HEK293 (cell line): ENCODE measurements at regions not wholly inside any gene's neighbourhood (a gene's known extent, or its start where the extent isn't known, plus 50 kb on each side); places are given as distances from the start of the nearest gene placed in this dataset.

Experiments
- CTCF ChIA-PET: fragments of 350-600 bp; formaldehyde crosslinking; extraction: SDS; loops from one replicate; lab custom pipeline; 2021; ENCODE audit warnings: antibody characterized with exemption; lab: Yijun Ruan, JAX
- POLR2A ChIA-PET: fragments of 300-600 bp; formaldehyde crosslinking; extraction: SDS; loops from one replicate; lab custom pipeline; 2020; ENCODE audit warnings: antibody characterized with exemption, inconsistent platforms; lab: Yijun Ruan, JAX
- H3K27ac ChIP-seq: fragments of 200-500 bp; sonication (Bioruptor generic); 2 replicates; pipeline ENCODE4 v1.5.1; 2014; ENCODE audit warnings: low read depth, low read length, control low read depth, inconsistent platforms; ENCODE audit errors: extremely low read depth
- H3K36me3 ChIP-seq, 2 experiments: fragments of 200-500 bp in 1 of 2; sonication (Bioruptor generic) in 1 of 2; 1 replicate in 1 of 2; 2 replicates in 1 of 2; pipeline ENCODE4 v1.5.1; 2014 to 2017; ENCODE audit warnings: inconsistent platforms in 2 of 2, low read length in 2 of 2; ENCODE audit not compliant: control insufficient read depth in 2 of 2, insufficient read depth in 1 of 2
- H3K4me1 ChIP-seq: fragments of 200-500 bp; sonication (Bioruptor generic); 2 replicates; pipeline ENCODE4 v1.5.1; 2014; ENCODE audit warnings: mild to moderate bottlenecking, low read length, inconsistent platforms; ENCODE audit not compliant: control insufficient read depth, insufficient read depth
- H3K4me3 ChIP-seq: 2 replicates; pipeline ENCODE4 v1.5.1; 2011; ENCODE audit warnings: low read depth, mild to moderate bottlenecking, control low read depth, low read length, moderate library complexity
- H3K9me3 ChIP-seq: fragments of 200-500 bp; sonication (Bioruptor generic); 2 replicates; pipeline ENCODE4 v1.5.1; 2014; ENCODE audit warnings: low read depth, low read length, inconsistent platforms; ENCODE audit not compliant: control insufficient read depth, insufficient read depth
- IKZF3 ChIP-seq: fragments of 450-650 bp; IDR thresholded peaks from 2 replicates; pipeline ENCODE4 v1.5.0; 2018; ENCODE audit warnings: missing biosample characterization, mild to moderate bottlenecking, missing genetic modification characterization, moderate library complexity
- MYNN ChIP-seq: fragments of 450-650 bp; formaldehyde crosslinking; IDR thresholded peaks from 2 replicates; pipeline ENCODE4 v1.5.1; 2016; ENCODE audit warnings: missing biosample characterization, missing genetic modification characterization, borderline replicate concordance
- PRDM1 ChIP-seq: fragments of 450-650 bp; formaldehyde crosslinking; IDR thresholded peaks from 2 replicates; pipeline ENCODE4; 2016; ENCODE audit warnings: missing biosample characterization, missing genetic modification characterization
- ZBTB7A ChIP-seq: fragments of 450-650 bp; formaldehyde crosslinking; IDR thresholded peaks from 2 replicates; pipeline ENCODE4 v1.5.1; 2016; ENCODE audit warnings: low read depth, missing biosample characterization, missing genetic modification characterization
- ZNF133 ChIP-seq: fragments of 450-650 bp; formaldehyde crosslinking; IDR thresholded peaks from 2 replicates; pipeline ENCODE4 v1.5.1; 2016; ENCODE audit warnings: missing biosample characterization, missing genetic modification characterization
- ZNF146 ChIP-seq: fragments of 450-650 bp; formaldehyde crosslinking; IDR thresholded peaks from 2 replicates; pipeline ENCODE4 v1.5.1; 2016; ENCODE audit warnings: missing biosample characterization, missing genetic modification characterization
- ZNF221 ChIP-seq: fragments of 450-650 bp; formaldehyde crosslinking; IDR thresholded peaks from 2 replicates; pipeline ENCODE4 v1.5.1; 2017; ENCODE audit warnings: missing biosample characterization, missing genetic modification characterization, borderline replicate concordance
- ZNF266 ChIP-seq: fragments of 450-650 bp; formaldehyde crosslinking; IDR thresholded peaks from 2 replicates; pipeline ENCODE4 v1.5.1; 2016; ENCODE audit warnings: missing biosample characterization, missing genetic modification characterization, low read depth
- ZNF473 ChIP-seq: fragments of 450-650 bp; formaldehyde crosslinking; IDR thresholded peaks from 2 replicates; pipeline ENCODE4 v1.5.1; 2017; ENCODE audit warnings: missing biosample characterization, missing genetic modification characterization
- ZNF521 ChIP-seq: fragments of 450-650 bp; formaldehyde crosslinking; IDR thresholded peaks from 2 replicates; pipeline ENCODE4 v1.5.1; 2017; ENCODE audit warnings: missing biosample characterization, mild to moderate bottlenecking, missing genetic modification characterization
- ZNF530 ChIP-seq: fragments of 450-650 bp; formaldehyde crosslinking; IDR thresholded peaks from 2 replicates; pipeline ENCODE4 v1.5.1; 2016; ENCODE audit warnings: low read depth, missing biosample characterization, missing genetic modification characterization
- ZNF610 ChIP-seq: fragments of 450-650 bp; formaldehyde crosslinking; IDR thresholded peaks from 2 replicates; pipeline ENCODE4 v1.5.1; 2016; ENCODE audit warnings: missing biosample characterization, missing genetic modification characterization, borderline replicate concordance
- ZNF621 ChIP-seq: fragments of 450-650 bp; formaldehyde crosslinking; IDR thresholded peaks from 2 replicates; pipeline ENCODE4 v1.5.1; 2017; ENCODE audit warnings: missing biosample characterization, missing genetic modification characterization
- ZNF776 ChIP-seq: fragments of 450-650 bp; formaldehyde crosslinking; IDR thresholded peaks from 2 replicates; pipeline ENCODE4 v1.5.0; 2017; ENCODE audit warnings: missing biosample characterization, missing genetic modification characterization, borderline replicate concordance
- ZNF843 ChIP-seq: fragments of 450-650 bp; formaldehyde crosslinking; IDR thresholded peaks from 2 replicates; pipeline ENCODE4 v1.5.1; 2016; ENCODE audit warnings: missing biosample characterization, missing genetic modification characterization
- ZSCAN23 ChIP-seq: fragments of 450-650 bp; formaldehyde crosslinking; IDR thresholded peaks from 2 replicates; pipeline ENCODE4 v1.5.1; 2016; ENCODE audit warnings: missing biosample characterization, missing genetic modification characterization
- ZXDB ChIP-seq: fragments of 450-650 bp; formaldehyde crosslinking; IDR thresholded peaks from 2 replicates; pipeline ENCODE4 v1.5.1; 2016; ENCODE audit warnings: missing biosample characterization, missing genetic modification characterization
- TF ChIP-seq, protein P1 (sequence below): fragments of 450-650 bp; formaldehyde crosslinking; IDR thresholded peaks from 2 replicates; pipeline ENCODE4 v1.5.1; 2016; ENCODE audit warnings: missing biosample characterization, missing genetic modification characterization
- TF ChIP-seq, protein P2 (sequence below): fragments of 450-650 bp; formaldehyde crosslinking; IDR thresholded peaks from 2 replicates; pipeline ENCODE4 v1.5.1; 2016; ENCODE audit warnings: missing biosample characterization, missing genetic modification characterization
- TF ChIP-seq, protein P3 (sequence below): sonication (generic); formaldehyde crosslinking; IDR thresholded peaks from 2 replicates; pipeline ENCODE4 v1.8.1; 2022; ENCODE audit warnings: mild to moderate bottlenecking, moderate library complexity, missing genetic modification reagents
- TF ChIP-seq, protein P4 (sequence below): fragments of 450-650 bp; formaldehyde crosslinking; IDR thresholded peaks from 2 replicates; pipeline ENCODE4 v1.5.1; 2016; ENCODE audit warnings: missing biosample characterization, missing genetic modification characterization
- TF ChIP-seq, protein P5 (sequence below): fragments of 450-650 bp; formaldehyde crosslinking; IDR thresholded peaks from 2 replicates; pipeline ENCODE4 v1.5.1; 2016; ENCODE audit warnings: missing biosample characterization, missing genetic modification characterization
- TF ChIP-seq, protein P6 (sequence below): fragments of 450-650 bp; formaldehyde crosslinking; IDR thresholded peaks from 2 replicates; pipeline ENCODE4; 2016; ENCODE audit warnings: missing biosample characterization, missing genetic modification characterization

DNA sequence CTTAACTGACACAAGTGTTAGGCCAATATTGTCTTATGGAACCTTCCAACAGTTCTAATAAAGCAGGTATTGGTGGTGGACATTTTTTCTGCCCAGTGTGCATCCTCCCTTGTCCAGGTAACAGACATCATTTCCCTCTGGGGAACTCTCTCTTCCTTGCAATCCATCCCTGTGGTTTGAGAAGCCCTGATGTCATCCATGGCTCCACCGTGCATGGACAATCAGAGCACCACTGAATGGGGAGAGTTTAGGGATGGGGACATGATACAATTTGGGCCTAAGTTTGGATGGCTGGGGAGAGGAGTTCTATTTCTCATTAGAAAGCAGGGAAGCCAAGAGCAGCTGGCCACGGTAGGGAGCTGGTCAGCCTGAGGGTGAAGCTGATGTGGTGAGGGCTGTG, 60.2 kb upstream of the ZFP64 start:
- Histone ChIP-seq H3K36me3 (no peaks in the 10 kb centered on the region), H3K4me1 (no peaks in the 10 kb centered on the region), H3K9me3 (no peaks in the 10 kb centered on the region), H3K27ac (no peak overlapping the region), H3K4me3 (no peak overlapping the region)
- POLR2A ChIA-PET: no interaction called here
- no peak for TF ChIP-seq ZNF776 (tag by site-specific recombination)
- CTCF ChIA-PET: no interaction called here

DNA sequence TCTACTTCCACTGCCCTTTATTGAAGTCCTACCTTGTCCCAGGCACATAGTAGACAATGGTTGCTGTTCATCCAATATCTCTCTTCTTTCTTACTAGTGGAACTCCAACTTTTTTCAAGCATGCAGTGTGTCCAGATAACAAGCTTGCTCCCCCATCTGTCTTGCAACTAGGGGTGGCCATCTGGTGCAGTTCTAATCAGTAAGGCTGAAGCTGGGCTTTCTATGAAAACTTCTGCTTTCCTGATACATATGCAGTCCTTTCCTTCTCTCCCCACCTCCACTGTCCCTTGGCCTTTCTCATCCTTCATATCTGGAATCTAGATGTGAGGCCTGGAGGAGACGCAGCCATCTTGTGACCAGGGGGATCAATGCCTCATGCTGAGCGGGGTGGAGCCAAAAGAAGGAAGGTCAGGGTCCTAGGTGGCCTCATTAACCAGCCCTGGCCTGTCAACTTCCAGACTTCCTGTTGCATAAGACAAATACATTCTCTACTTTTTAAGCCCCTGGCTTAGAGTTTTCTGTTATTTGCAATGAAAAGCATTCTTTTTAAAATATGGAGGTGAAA, 59.6 kb upstream of the ZFP64 start:
- TF ChIP-seq, protein P1, sequence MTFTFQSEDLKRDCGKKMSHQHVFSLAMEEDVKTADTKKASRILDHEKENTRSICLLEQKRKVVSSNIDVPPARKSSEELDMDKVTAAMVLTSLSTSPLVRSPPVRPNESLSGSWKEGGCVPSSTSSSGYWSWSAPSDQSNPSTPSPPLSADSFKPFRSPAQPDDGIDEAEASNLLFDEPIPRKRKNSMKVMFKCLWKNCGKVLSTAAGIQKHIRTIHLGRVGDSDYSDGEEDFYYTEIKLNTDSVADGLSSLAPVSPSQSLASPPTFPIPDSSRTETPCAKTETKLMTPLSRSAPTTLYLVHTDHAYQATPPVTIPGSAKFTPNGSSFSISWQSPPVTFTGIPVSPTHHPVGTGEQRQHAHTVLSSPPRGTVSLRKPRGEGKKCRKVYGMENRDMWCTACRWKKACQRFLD (tag by site-specific recombination): no peak
- TF ChIP-seq, protein P2, sequence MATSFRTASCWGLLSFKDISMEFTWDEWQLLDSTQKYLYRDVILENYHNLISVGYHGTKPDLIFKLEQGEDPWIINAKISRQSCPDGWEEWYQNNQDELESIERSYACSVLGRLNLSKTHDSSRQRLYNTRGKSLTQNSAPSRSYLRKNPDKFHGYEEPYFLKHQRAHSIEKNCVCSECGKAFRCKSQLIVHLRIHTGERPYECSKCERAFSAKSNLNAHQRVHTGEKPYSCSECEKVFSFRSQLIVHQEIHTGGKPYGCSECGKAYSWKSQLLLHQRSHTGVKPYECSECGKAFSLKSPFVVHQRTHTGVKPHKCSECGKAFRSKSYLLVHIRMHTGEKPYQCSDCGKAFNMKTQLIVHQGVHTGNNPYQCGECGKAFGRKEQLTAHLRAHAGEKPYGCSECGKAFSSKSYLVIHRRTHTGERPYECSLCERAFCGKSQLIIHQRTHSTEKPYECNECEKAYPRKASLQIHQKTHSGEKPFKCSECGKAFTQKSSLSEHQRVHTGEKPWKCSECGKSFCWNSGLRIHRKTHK: no peak
- TF ChIP-seq PRDM1 (no peak), ZNF843 (tag by site-specific recombination) (no peak), ZNF521 (tag by site-specific recombination) (no peak), ZNF133 (tag by site-specific recombination) (no peak), ZNF221 (tag by site-specific recombination) (no peak), ZBTB7A (tag by site-specific recombination) (no peak), ZNF530 (tag by site-specific recombination) (no peak), IKZF3 (tag by site-specific recombination) (no peak), ZSCAN23 (tag by site-specific recombination) (no peak)
- TF ChIP-seq, protein P3, sequence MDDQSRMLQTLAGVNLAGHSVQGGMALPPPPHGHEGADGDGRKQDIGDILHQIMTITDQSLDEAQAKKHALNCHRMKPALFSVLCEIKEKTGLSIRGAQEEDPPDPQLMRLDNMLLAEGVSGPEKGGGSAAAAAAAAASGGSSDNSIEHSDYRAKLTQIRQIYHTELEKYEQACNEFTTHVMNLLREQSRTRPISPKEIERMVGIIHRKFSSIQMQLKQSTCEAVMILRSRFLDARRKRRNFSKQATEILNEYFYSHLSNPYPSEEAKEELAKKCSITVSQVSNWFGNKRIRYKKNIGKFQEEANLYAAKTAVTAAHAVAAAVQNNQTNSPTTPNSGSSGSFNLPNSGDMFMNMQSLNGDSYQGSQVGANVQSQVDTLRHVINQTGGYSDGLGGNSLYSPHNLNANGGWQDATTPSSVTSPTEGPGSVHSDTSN (CRISPR knock-in tag): no peak
- POLR2A ChIA-PET: no interaction called here
- Histone ChIP-seq H3K36me3 (no peaks in the 10 kb centered on the region), H3K4me3 (no peak overlapping the region), H3K9me3 (no peaks in the 10 kb centered on the region), H3K4me1 (no peaks in the 10 kb centered on the region), H3K27ac (no peak overlapping the region)
- CTCF ChIA-PET: interaction anchor here (0.6 kb wide), 1 partner anchor 124 kb away, joined by 3 read pairs; no protein-coding TSS in a partner anchor

DNA sequence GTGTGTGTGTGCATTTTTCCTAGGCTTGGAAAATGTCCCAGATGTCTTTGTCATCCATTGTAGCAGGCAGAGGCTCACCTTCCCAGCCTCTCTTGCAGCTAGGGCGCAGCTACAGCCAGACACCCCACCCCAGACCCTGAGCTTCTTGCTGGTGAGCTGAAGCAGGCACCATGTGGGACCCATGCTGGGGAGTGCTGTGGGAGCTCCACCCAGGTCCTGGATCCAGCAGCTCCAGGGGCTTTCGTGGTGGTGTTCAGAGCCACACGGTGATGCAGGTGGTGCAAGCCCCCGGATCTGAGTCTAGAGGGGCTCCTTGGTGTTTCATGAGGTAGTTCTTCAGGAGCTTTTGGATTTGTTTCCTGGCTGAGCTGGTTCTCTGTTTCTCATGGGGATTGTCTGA, 56.0 kb upstream of the ZFP64 start:
- CTCF ChIA-PET: interaction anchor here (0.6 to 1.6 kb wide), 2 partner anchors 118 to 1300 kb away, joined by 3 to 4 read pairs; no protein-coding TSS in a partner anchor
- POLR2A ChIA-PET: no interaction called here
- no peaks in the 10 kb centered on the region for H3K36me3 ChIP-seq
- H3K4me1 ChIP-seq: no peaks in the 10 kb centered on the region
- no peak overlapping the region for H3K27ac ChIP-seq
- no peak overlapping the region for H3K4me3 ChIP-seq
- no peaks in the 10 kb centered on the region for H3K9me3 ChIP-seq
- TF ChIP-seq ZXDB (tag by site-specific recombination): no peak
- TF ChIP-seq ZNF621 (tag by site-specific recombination): no peak
- TF ChIP-seq ZNF473 (tag by site-specific recombination): no peak
- TF ChIP-seq ZNF610 (tag by site-specific recombination): no peak
- no peak for TF ChIP-seq ZNF146 (tag by site-specific recombination)
- TF ChIP-seq, protein P4, sequence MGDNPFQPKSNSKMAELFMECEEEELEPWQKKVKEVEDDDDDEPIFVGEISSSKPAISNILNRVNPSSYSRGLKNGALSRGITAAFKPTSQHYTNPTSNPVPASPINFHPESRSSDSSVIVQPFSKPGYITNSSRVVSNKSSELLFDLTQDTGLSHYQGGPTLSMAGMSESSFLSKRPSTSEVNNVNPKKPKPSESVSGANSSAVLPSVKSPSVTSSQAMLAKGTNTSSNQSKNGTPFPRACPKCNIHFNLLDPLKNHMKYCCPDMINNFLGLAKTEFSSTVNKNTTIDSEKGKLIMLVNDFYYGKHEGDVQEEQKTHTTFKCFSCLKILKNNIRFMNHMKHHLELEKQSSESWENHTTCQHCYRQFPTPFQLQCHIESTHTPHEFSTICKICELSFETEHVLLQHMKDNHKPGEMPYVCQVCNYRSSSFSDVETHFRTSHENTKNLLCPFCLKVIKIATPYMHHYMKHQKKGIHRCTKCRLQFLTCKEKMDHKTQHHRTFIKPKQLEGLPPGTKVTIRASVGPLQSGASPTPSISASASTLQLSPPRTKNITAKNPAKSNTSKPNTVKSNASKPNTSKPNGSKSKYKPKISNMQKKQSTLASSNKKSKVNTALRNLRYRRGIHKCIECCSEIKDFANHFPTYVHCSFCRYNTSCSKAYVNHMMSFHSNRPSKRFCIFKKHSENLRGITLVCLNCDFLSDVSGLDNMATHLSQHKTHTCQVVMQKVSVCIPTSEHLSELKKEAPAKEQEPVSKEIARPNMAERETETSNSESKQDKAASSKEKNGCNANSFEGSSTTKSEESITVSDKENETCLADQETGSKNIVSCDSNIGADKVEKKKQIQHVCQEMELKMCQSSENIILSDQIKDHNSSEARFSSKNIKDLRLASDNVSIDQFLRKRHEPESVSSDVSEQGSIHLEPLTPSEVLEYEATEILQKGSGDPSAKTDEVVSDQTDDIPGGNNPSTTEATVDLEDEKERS: no peak
- TF ChIP-seq, protein P5, sequence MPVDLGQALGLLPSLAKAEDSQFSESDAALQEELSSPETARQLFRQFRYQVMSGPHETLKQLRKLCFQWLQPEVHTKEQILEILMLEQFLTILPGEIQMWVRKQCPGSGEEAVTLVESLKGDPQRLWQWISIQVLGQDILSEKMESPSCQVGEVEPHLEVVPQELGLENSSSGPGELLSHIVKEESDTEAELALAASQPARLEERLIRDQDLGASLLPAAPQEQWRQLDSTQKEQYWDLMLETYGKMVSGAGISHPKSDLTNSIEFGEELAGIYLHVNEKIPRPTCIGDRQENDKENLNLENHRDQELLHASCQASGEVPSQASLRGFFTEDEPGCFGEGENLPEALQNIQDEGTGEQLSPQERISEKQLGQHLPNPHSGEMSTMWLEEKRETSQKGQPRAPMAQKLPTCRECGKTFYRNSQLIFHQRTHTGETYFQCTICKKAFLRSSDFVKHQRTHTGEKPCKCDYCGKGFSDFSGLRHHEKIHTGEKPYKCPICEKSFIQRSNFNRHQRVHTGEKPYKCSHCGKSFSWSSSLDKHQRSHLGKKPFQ: no peak
- no peak for TF ChIP-seq ZNF266 (tag by site-specific recombination)
- no peak for TF ChIP-seq MYNN (tag by site-specific recombination)
- TF ChIP-seq, protein P6, sequence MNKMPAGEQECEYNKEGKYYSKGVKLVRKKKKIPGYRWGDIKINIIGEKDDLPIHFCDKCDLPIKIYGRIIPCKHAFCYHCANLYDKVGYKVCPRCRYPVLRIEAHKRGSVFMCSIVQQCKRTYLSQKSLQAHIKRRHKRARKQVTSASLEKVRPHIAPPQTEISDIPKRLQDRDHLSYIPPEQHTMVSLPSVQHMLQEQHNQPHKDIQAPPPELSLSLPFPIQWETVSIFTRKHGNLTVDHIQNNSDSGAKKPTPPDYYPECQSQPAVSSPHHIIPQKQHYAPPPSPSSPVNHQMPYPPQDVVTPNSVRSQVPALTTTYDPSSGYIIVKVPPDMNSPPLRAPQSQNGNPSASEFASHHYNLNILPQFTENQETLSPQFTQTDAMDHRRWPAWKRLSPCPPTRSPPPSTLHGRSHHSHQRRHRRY (tag by site-specific recombination): no peak
